GM21360 (cell line): ENCODE measurements at regions not wholly inside any gene's neighbourhood (a gene's known extent, or its start where the extent isn't known, plus 50 kb on each side); places are given as distances from the start of the nearest gene placed in this dataset.

Source experiments
- ATAC-seq: cut with Tn5 transposase; IDR thresholded peaks from one replicate; pipeline ENCODE4 v1.9.1; 2021; ENCODE audit warnings: mild to moderate bottlenecking, moderate library complexity; ENCODE audit not compliant: unreplicated experiment

- no peak for ATAC-seq
Measured at GRCh38 chr16:85253084-85253941, 141.0 kb upstream of the CIBAR2 start.

DNA sequence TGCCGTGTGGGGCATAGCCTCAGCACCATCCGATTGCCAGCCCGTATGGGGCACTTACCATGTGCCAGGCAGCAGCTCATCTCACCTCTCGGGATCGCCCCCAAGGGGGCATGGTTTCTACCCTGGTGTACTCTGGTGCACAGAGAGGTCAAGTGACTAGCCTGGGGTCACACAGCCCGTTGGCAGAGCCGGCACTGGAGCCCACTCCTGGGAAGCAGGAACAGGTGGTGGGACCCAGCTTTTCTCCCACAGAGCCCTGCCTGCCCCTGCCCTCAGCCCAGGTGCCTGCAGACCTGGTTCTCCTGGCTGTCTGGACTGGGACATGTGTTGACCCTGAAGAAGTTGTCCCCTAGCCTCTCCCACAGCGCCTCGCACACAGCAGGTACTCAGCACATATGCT is 141.8 kb upstream of the CIBAR2 start:
- no peak for ATAC-seq

DNA sequence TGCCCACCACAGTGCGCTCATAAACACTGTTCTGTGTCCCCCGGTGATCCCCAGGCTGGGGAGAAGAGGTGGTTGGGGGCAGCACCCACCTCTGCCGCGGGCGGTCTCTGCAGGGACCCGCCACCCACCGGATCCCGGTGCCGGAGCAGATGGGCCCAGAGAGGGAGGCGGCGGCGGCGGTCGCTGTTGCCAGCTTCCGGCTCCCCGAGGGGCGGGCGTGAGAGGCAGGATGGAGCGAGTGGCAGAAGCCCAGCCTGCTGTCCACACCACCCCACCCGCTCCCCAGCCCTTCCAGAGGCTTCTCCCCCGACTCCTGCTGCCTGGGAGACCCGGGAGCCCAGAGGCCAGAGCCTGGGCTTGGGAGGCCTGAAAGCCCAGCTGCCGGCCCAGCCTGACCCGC is 142.6 kb upstream of the CIBAR2 start:
- no peak for ATAC-seq

- no peak for ATAC-seq
Measured at GRCh38 chr16:85255777-85256176, 143.5 kb upstream of the CIBAR2 start.

DNA sequence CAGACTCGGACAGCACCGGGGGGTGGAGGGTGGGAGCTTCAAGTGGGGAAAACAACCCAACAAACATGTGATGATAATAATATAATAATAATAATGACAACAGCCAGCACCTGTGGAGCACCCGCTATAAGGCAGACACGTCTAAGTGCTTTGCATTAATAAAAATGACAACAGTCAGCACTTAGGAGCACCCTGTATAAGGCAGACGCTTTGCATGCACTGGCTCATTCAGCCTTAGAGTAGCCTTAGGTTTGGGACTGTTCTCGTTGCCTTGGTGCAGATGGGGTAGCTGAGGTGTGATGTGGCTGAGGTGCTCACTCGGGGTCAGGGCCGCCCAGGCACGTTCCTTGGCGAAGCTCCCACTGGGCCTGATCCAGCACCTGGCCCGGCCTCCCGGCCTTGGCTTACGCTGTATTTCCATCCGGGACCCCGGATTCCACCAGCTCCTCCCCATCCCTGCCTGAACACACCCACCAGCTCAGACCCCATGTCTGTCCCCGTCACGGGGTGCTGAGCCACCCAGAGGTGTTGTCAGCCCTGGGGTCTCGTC is 144.0 kb upstream of the CIBAR2 start:
- no peak for ATAC-seq

DNA sequence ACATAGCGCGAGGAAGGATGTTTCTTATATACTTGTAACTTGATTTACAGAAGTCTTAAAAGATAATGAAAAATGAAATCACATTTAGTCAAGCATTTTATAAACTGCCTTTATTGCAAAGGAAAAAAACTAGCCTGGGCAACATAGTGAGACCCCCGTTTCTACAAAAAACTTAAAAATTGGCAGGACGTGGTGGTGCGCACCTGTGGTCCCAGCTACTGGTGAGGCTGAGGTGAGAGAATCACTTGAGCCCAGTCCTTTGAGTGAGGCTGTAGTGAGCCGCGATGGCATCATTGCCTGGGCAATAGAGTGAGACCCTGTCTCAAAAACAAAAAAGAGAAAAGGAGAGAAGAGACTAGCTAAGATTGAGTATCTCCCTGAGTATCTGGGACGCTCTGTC is 145.2 kb upstream of the CIBAR2 start:
- no peak for ATAC-seq

GRCh38 chr16:85258166-85258565 is 145.9 kb upstream of the CIBAR2 start:
- no peak for ATAC-seq

DNA sequence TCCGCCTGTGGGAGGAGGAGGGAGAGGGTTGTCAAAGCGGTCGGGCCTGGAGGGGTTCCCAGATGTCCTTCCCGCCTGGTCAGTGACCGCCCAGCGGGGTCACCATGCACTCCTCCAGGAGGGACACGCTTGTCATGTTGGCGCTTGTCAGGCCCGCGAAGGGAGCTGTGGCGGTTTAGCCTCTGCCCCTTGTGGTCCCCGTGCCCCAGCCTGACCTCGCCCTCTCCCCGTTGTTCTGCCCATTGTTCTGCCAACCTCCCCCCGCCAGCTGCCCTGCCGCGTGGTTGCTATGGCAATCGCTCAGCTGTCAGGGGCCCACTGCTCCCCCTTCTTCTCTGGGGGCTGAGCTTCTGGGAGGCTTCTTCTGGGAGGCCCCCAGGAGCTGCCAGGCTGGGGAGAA is 146.4 kb upstream of the CIBAR2 start:
- ATAC-seq, result no peak

DNA sequence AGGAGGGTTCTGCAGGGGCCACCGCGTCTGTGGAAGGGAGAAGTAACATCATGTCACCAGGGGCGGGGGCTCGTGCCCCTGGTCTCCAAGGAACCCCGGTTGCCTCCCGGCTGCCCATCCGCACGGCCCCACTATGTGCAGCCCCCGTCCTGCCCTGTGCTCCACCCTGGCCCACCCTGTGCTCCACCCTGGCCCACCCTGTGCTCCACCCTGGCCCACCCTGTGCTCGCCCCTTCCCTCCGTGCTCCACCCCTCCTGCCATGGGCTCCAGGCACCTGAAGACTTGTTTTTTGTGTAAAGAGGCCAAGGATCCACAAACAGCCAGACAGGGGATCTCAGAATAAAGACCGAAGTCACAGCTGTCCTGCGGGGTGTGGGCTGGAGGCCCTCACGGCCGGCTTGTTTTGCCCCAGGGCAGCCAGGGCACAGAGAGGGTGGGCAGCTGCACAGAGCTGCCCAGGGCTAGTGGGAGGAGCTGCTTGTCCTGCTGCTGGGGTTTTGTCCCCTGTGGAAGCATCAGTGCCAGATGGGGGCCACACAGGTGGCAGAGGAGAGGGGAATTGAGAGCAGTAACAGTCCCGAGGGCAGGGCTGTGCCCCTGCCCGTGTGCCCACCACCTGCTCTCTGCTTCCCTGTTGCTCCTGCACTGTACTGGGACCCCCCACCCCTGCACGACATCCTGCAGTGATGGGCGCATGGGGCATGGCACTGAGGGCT is 147.0 kb upstream of the CIBAR2 start:
- ATAC-seq, result no peak

GRCh38 chr16:85259832-85260167 is 147.5 kb upstream of the CIBAR2 start:
- ATAC-seq, result no peak

DNA sequence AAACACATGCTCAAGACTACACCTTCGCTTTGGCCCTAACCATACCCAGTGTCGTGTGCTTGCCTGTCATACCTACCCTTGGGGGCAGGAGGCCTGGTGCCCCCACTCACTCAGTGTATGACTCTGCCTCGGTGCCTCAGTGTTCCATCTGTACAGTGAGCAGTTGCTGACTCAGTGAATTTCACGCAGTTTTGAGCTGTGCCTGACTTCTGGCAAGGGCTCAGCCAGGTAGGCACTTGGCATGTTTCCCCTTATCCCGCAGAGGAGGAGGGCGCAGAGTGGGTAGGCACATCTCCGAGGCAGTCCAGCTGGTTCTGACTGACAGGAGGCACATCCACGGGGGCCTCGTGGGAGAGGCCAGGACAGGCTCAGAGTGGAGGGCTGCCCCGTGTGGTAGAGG is 148.9 kb upstream of the CIBAR2 start:
- ATAC-seq, result no peak

DNA sequence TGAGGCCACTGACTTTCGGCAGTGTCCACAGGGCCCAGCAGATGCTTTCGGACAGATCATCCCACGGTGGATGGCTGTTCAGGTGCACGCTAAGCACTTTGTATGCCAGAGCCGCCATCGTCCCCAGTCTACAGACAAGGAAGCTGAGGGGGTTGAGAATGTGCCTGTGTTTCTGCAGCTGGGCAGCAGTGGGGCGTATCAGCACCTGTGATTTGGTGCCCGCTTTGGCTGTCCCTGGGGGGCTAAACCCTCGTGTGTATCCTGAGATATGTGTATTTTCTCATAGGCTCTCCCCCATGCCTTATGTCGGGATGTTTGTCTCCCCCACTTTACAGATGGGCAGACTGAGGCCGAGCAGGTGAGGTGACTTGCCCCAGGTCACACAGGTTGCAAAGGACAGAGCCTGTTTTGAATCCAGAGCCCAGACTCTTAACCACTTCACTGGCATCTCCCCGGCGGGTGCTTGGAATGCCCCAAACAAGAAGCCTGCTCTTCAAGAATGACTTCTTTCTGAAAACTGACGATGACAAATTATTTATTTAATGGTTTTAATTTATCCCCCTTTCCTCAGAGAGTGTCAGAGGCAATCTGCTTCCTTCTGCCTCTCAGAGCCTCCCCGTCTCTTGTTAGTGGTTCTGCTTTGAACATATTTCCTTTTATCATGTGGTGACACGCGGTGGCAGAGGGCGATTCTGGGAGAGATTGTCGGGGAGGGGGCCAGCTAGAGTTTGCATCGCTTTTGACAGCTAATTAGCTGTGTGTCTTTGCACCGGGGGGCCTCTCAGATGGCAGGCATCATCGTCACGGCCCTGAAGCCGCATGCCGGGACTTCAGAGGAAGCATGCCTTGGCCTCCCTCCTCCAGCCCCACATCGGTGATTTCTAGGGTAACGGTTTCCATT is 149.6 kb upstream of the CIBAR2 start:
- no peak for ATAC-seq

- no peak for ATAC-seq
Measured at GRCh38 chr16:85262558-85263238, 150.4 kb upstream of the CIBAR2 start.

GRCh38 chr16:85263239-85263585 is 150.9 kb upstream of the CIBAR2 start:
- ATAC-seq, result no peak

- no peak for ATAC-seq
Measured at GRCh38 chr16:85264752-85265151, 152.5 kb upstream of the CIBAR2 start.

GRCh38 chr16:85265161-85265784 is 153.0 kb upstream of the CIBAR2 start:
- ATAC-seq, result no peak

DNA sequence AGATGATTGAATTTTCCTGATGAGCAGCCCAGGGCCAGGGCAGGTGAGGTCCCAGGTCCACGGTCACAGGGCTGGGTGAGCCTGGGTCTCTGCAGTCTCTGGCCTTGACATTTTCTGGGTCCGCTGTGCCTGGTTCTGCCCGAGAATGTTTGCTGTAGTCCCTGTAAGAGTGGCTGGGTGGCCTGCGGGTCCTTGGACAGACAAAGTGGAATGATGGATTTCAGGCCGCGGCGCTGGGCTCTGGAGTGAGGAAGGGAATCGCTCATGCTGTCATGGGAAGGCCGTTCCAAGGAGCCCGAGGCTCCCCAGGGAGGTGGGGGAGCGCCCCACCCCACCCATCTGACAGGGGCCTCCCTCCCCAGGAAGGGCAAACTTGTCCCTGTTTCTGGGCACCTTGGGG is 153.5 kb upstream of the CIBAR2 start:
- ATAC-seq, result no peak

GRCh38 chr16:85266857-85267256 is 154.6 kb upstream of the CIBAR2 start:
- no peak for ATAC-seq

DNA sequence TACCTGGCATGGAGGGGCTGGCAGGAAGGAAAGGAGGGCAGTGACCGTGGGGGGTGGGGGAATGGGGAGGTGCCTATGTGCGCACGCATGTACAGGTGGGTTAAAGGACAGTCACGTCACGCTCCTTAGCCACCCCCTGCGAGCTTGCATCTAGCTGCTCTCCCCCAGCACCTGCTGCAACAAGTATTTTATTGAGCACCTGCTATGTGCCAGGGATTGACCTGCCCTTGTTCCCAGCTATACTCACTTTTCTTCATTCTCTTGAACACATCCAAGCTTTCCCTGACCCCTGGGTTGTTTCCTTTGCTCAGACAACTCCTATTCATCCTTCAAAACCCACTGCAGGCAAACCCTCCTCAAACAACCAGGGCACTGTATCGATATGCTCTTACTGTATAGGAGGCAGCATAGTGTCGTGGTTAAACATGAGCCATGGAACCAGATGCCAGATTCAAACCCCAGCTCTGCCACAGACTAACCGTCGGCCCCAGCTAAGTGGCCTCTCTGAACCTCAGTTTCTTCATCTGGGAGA is 155.2 kb upstream of the CIBAR2 start:
- ATAC-seq, result no peak

DNA sequence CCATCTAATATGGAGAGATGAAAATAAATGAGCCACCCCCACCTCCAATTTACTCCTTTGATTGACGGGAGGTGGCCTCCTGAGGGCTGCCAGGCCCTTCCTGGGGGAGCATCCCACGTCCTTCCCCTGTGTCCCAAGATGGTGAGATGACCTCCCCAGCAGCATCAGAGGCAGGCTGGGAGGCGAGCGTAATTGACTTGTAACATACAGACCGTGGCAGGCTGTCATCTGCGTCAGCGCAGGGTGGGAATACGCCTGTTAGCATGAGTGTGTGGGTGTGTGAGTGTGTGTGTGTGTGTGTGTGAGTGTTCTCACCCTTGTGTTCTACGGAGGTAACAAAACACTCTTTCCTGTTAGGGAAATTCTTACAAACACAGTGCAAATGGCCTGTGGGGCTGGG is 156.9 kb upstream of the CIBAR2 start:
- ATAC-seq, result no peak
